Hepatic stellate cell (primary cell): ENCODE measurements at regions not wholly inside any gene's neighbourhood (a gene's known extent, or its start where the extent isn't known, plus 50 kb on each side); places are given as distances from the start of the nearest gene placed in this dataset.

Experiments
- DNase-seq: peaks from one replicate; pipeline ENCODE4 v3.0.0; 2011; ENCODE audit warnings: low spot score

DNA sequence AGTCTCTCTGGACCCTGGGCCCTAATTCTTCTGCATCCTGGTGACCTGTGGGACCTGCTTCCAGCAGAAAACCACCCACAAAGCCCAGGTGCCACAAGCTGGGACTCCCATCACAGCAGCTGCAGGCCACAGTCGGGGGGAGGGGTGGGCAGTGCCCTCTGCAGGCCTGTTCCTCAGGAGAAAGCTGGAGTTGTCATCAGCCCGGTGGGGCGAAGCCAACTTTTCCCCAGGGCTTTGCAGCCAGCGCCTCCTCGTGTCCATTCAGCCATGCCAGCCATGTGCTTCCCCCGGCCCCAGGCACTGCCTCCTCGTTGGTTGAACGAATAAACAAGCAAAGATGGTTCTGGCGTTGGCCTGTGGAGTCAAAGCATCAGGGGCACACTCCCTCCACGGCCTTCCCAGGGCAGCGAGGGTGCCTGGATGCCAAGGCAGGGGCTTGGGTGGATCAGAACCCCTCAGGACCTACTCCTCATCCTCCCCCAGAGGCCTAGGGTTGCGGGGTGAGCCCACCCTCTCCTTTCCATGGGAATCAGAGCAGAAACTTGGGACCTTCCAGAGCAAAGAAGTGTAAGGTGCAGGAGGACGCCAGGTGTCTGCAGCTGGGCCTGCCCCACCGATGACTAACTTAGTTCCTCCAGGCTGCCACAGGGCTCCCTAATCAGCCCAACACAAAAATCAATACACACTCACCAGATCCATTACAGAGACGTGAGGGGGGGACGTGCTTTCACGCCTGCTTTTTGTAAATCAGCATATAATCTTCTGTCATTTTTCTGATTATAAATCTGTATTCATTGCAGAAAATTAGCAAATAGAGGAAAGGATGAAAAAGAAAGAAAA, 75.7 kb upstream of the RAB6C start:
- no peak for DNase-seq

DNA sequence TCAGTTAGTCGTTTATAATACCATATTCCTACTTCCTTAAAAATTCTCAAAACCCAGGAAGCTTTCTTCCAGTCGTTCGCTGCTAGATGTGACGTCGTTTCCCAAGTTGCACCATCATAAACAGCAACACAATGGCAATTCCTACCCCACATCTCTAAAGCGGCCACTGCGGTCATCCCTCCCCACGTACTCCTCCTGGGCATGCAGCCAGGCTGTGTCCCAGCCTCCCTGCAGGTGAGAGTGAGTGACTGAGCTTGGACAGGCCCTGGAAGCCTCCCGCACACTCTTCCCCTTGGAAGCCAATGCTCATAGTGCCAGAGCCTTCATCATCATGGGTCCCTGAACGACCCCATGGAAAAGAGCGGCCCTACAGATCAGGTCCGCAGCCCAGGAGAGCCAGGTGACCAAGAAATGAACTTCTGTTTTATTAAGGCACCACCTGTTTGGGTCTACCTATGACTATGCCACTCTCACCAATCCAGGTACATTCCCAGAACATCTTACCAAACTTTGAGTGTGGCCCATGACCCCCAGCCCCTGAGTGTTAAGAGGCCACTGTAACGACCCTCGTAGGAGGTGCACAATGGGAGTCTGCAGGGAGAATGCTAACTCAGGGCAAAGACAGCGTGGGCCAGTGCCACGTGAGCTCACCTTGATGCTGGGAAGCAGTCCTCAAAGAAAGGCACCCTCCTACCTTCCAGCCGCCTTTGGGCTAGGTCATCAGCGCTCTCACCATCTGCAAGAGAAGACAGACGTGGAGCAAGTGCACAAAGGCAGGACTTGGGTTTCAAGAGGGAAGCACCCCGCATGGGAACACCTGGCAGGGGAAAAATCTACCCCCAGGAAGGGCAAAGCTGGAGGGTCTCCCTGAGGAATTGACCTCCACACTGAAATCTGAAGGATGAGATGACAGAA, 74.7 kb upstream of the RAB6C start:
- no peak for DNase-seq

DNA sequence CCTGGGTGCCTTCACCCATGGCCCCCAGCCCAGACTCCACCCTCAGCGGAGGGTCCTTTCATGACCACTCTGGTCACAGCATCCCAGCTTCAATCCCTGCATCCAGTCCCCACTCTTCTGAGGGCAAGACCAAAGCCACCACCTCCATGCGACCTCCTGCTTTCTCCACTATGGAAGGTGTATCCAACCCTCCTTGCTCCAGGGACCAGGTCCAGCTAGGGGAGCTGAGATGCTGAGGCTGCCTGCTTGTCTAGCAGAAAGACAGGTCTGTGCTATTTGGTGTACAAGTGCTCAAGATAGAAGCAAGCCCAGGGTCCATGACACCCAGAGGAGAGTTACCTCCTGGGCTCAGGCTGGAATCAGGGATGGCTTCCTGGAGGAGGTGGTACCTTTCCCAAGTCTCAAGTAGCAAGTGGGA, 73.8 kb upstream of the RAB6C start:
- no peak for DNase-seq

DNA sequence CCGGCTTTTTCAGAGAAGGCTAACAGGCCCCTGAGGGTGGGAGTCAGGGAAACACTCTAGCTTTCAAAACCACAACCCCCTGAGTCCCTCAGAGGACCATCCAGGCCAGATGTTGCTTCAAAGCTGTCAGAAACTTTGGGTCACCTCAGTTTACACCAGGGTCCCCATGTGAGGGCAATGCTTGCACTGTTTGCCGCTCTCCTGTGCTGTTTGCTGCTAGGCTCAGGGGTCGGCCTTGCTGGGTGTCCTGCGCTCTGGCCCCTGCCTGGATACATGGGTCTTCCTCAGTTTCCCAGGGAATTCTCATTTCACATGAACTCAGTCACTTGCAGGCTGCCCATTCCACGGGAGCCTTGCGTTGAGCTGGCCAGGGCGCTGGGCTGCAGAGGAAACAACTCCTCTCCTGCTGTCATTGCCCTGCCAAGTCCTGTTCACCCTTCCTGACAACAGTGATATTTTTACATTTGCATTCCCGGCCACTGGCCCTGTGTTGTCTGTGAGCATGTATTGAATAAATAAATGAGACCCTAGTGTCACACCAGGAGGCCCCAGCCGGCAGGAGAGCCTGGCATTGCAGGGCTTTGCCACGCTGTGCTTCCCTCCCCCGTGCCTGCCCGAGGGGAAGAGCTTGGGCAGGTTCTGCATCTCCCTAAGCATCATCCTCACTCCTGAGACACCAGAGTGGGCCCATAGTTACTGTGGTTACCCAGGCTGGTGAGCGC, 73.2 kb upstream of the RAB6C start:
- DNase-seq = no peak

DNA sequence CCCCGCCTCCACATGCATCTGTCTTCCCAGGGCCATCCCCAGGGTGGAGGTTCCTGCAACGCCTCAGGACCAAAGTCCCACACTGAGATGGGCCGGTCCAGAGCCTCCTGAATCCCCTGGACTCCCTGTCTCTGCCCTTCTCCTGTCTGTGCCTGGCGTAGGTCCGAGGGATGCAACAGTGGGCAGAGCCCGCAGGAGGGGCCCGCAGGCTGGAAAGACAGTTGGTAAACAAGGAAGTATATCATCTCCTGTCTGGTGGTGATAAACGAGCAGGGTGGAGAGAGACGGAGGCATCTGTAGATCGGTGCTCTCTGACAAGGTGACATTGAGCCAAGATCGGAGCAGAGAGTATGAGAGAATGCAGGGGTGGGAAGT, 72.6 kb upstream of the RAB6C start:
- DNase-seq = no peak

- no peak for DNase-seq
These were observed 72.0 kb upstream of the RAB6C start for GRCh38 chr2:129907256-129907998.

DNA sequence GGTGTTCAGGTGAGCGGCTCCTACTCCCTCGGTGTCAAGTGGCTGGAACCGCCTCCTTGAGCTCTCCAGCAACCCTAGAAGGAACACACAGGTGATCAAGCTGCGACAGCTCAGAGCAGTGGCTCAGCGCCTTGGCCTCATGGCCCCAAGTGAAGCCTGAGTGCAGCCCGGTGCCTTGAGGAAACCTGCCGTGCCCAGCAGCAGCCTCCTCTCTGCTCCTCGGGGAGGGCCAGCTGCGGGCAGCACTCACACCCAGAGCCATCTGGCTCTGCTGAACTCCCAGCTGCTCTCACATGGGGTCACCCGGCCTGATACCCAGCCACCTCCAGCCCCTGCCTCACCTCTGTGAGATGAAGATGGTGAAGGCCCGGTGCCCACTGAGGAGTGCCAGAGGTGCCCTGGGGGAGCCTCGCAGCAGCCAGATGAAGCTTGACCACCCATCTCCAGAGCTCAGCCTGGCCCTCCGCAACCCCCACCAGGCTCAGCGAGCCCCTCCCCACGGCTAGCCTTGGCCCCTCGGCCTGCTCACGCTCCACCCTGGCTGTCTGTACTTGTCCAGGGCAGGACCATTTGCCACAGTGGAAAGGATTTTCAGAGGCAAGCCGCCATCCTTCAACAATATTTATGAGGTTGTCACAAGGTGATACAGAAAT, 70.6 kb upstream of the RAB6C start:
- DNase-seq = no peak

- DNase-seq = no peak
These were observed 69.6 kb upstream of the RAB6C start for GRCh38 chr2:129909651-129910418.

DNA sequence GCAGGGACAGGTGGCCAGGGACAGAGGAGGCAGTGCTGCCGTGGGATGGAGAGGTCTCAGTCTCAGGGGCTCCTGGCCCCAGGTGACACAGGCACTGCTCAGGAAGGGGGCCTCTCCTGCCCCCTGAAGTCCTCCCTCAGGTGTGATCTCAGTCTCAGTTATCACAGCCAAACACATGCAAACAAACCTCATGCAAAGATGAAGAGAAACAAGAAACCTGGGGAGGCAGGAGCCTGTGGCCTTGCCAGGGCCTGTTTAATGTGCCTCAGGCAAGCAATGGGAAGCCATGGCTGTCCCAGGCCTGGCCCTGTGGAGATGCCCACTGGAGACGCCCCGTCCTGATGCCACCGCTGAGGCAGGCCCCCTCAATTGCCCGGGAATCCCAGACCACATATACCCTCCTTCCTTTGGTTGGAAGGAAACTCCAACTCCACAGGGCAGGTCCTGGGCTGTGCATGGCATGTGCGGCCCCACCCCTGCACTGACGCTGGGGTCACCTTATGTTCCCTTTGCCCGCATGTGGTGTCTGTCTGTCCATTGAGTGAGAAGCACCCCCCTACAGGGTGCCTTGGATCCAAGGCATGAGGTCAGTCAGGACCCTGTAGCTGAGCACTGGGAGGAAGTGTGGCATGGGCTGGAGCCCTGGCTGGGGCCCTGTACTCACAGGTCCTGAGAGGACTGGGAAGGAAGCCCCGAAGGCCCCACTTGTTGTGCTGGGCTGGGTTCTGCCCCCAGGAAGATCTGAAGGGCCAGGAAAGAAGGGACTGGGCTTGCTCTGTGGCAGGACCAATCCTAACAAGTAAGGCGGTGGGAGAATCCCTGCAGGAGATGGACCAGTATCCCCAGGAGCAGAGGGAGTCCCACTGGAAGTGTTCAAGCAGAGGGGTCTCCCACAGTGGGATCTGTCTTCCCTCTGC, 68.8 kb upstream of the RAB6C start:
- DNase-seq = no peak

- no peak for DNase-seq
These were observed 68.0 kb upstream of the RAB6C start for GRCh38 chr2:129911363-129912065.

GRCh38 chr2:129912066-129912820, 67.2 kb upstream of the RAB6C start:
- DNase-seq = no peak

- no peak for DNase-seq
These were observed 66.4 kb upstream of the RAB6C start for GRCh38 chr2:129912871-129913694.

DNA sequence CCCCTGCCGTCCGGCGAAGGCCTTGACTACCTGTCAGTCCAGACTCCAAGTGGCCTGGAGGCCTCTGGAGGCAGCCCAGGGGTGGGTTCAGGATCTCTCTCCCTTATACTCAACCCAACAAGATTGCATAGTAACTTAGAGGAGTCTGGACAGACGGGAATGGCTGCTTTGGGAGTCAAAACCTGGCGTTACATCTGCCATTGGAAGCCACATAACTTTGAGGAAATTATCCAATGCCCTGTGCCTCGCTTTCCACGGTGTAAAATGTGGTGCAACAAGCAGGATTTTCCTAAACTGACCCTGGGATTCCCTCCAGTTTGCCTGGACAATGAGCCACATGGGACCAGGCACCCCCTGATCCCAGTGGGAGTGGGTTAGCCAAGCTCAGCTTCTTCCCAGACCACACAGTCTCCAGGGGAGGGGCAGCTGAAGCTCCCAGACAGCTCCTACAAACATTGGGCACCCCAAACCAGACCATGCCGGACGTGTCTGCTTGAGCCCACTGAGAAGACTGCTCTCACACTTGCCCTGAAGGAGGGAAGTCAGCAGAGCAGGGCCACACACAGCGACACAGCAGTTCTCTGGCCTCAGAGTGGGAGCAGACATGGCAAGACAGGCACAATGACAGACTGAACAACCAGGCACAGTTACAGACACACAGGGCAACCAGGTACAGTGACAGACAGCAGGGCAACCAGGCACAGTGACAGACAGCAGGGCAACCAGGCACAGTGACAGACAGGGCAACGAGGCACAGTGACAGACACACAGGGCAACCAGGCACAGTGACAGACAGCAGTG, 65.6 kb upstream of the RAB6C start:
- DNase-seq = no peak

- DNase-seq = no peak
These were observed 64.7 kb upstream of the RAB6C start for GRCh38 chr2:129914538-129915302.

- no peak for DNase-seq
These were observed 64.1 kb upstream of the RAB6C start for GRCh38 chr2:129915303-129915840.
